ENCODE measurements at regions not wholly inside any gene's neighbourhood (a gene's known extent, or its start where the extent isn't known, plus 50 kb on each side); places are given as distances from the start of the nearest gene placed in this dataset.

- no peak overlapping the region for H3K4me3 ChIP-seq (ENCODE audit: low read depth in 1 of 3, low read length in 3 of 3)
- H3K4me1 ChIP-seq (ENCODE audit: control insufficient read depth in 4 of 4, insufficient read depth in 4 of 4, low read length in 3 of 4) = peaks cover 0 to 1% (median 0%) of the 10 kb centered on the region in 4 donors
- no peaks in the 10 kb centered on the region for H3K9me3 ChIP-seq (ENCODE audit: control insufficient read depth in 4 of 4, low read length in 3 of 4)
- H3K36me3 ChIP-seq (ENCODE audit: control insufficient read depth in 4 of 4, insufficient read depth in 3 of 4, low read depth in 1 of 4, low read length in 3 of 4) = no peaks in the 10 kb centered on the region
- H3K27ac ChIP-seq (ENCODE audit: low read depth in 1 of 2, low read length in 2 of 2) = no peak overlapping the region
- TF ChIP-seq TAF1 (conservative IDR thresholded peaks at IDR 0.05) (no peak), HNF4G (IDR thresholded peaks at IDR 0.05) (no peak), ATF3 (IDR thresholded peaks at IDR 0.05) (no peak), YY1 (IDR thresholded peaks at IDR 0.05) (no peak), CTCF (IDR thresholded peaks at IDR 0.05; ENCODE audit: low read depth, low read length, missing input control) (no peak), SP1 (IDR thresholded peaks at IDR 0.05) (no peak), JUND (IDR thresholded peaks at IDR 0.05) (no peak), MAX (IDR thresholded peaks at IDR 0.05) (no peak), ZBTB33 (IDR thresholded peaks at IDR 0.05) (no peak), EGR1 (IDR thresholded peaks at IDR 0.05; ENCODE audit: low read depth in 2 of 2) (no peak), FOXA1 (IDR thresholded peaks at IDR 0.05) (no peak), NR2F2 (IDR thresholded peaks at IDR 0.05) (no peak), RXRA (IDR thresholded peaks at IDR 0.05) (no peak)
- no peak for DNase-seq (ENCODE audit: low spot score)
- H3K27me3 ChIP-seq (ENCODE audit: control insufficient read depth in 4 of 4, insufficient read depth in 4 of 4, low read length in 3 of 4) = no peaks in the 10 kb centered on the region
- 88% methylated on average over 29 of the region's 29 CpGs for WGBS
- no peak overlapping the region for H3K9ac ChIP-seq (ENCODE audit: low read depth in 1 of 2, low read length in 2 of 2)
These were observed 183.0 kb downstream of the ETS2 start for GRCh38 chr21:38988509-38989378.

- peaks cover 0 to 1% (median 0%) of the 10 kb centered on the region in 4 donors for H3K4me1 ChIP-seq (ENCODE audit: control insufficient read depth in 4 of 4, insufficient read depth in 4 of 4, low read length in 3 of 4)
- TF ChIP-seq HNF4G (IDR thresholded peaks at IDR 0.05) = no peak
- TF ChIP-seq RAD21 (IDR thresholded peaks at IDR 0.05) = peak in 1 of 2 donors; percentile 22
- TF ChIP-seq CTCF (IDR thresholded peaks at IDR 0.05; ENCODE audit: low read depth, low read length, missing input control) = no peak
- H3K4me3 ChIP-seq (ENCODE audit: low read depth in 1 of 3, low read length in 3 of 3) = no peak overlapping the region
- 81% methylated on average over 12 of the region's 12 CpGs for WGBS
- H3K27ac ChIP-seq (ENCODE audit: low read depth in 1 of 2, low read length in 2 of 2) = peak overlapping the region in 1 of 2 donors; percentile 26
- DNase-seq (ENCODE audit: low spot score) = no peak
- H3K9ac ChIP-seq (ENCODE audit: low read depth in 1 of 2, low read length in 2 of 2) = no peak overlapping the region
- H3K27me3 ChIP-seq (ENCODE audit: control insufficient read depth in 4 of 4, insufficient read depth in 4 of 4, low read length in 3 of 4) = no peaks in the 10 kb centered on the region
- no peaks in the 10 kb centered on the region for H3K36me3 ChIP-seq (ENCODE audit: control insufficient read depth in 4 of 4, insufficient read depth in 3 of 4, low read depth in 1 of 4, low read length in 3 of 4)
- H3K9me3 ChIP-seq (ENCODE audit: control insufficient read depth in 4 of 4, low read length in 3 of 4) = no peaks in the 10 kb centered on the region
These were observed 182.1 kb downstream of the ETS2 start for GRCh38 chr21:38987633-38988508.
